Esophagus squamous epithelium (tissue), 5 donors: ENCODE measurements at regions not wholly inside any gene's neighbourhood (a gene's known extent, or its start where the extent isn't known, plus 50 kb on each side); places are given as distances from the start of the nearest gene placed in this dataset.

Experiments used
- DNase-seq: peaks from one replicate; lab custom pipeline; 2025; lab: John Stamatoyannopoulos, UW
- H3K27ac ChIP-seq, 4 donors: fragments of 200-600 bp; sonication (generic); one replicate each; pipeline ENCODE4 v1.5.1; 2016 to 2019; ENCODE audit warnings: mild to moderate bottlenecking in 1 of 4
- H3K27me3 ChIP-seq, 4 donors: fragments of 200-600 bp; sonication (generic); 1 replicate in 3 of 4; 2 replicates in 1 of 4; pipeline versions ENCODE4 v1.5.1 to v1.6.0; 2017 to 2021; ENCODE audit warnings: antibody characterized with exemption in 1 of 4
- H3K36me3 ChIP-seq, 3 donors: fragments of 200-600 bp; sonication (generic); one replicate each; pipeline ENCODE4 v1.5.1; 2016 to 2019
- H3K4me1 ChIP-seq, 3 donors: fragments of 200-600 bp; sonication (generic); one replicate each; pipeline ENCODE4 v1.5.1; 2017 to 2019
- H3K4me3 ChIP-seq, 4 donors: fragments of 200-600 bp; sonication (generic); 1 replicate in 3 of 4; 2 replicates in 1 of 4; pipeline ENCODE4 v1.5.1; 2016 to 2019; ENCODE audit warnings: mild to moderate bottlenecking in 2 of 4, moderate library complexity in 1 of 4
- H3K9me3 ChIP-seq, 3 donors: fragments of 200-600 bp; sonication (generic); one replicate each; pipeline ENCODE4 v1.5.1; 2016 to 2019
- POLR2A ChIP-seq, 4 donors: fragments of 450-650 bp; IDR thresholded peaks; one replicate each; pipeline ENCODE4 v1.6.1; 2017; ENCODE audit warnings: antibody characterized with exemption in 4 of 4, mild to moderate bottlenecking in 4 of 4, moderate library complexity in 3 of 4
- WGBS, 2 donors: methylation state at CpG; one replicate each; pipeline ENCODE4 v1.1.5; 2018; 5-methylcytosine and 5-hydroxymethylcytosine counted together
- intact Hi-C: fragments of 100-400 bp; cut with DNase I; formaldehyde crosslinking; loops from one replicate; pipeline ENCODE4 v1.15.0; 2022
- TF ChIP-seq, protein P1 (sequence below), 6 experiments: fragments of 450-650 bp in 4 of 6; fragments of 200-600 bp in 2 of 6; sonication (generic) in 2 of 6; IDR thresholded peaks; one replicate each; pipeline ENCODE4 v1.5.1; 2016 to 2019; ENCODE audit warnings: antibody characterized with exemption in 6 of 6, mild to moderate bottlenecking in 4 of 6, moderate library complexity in 4 of 6
- donor health status: DM: yes; HTN: yes; CAD: no.

DNA sequence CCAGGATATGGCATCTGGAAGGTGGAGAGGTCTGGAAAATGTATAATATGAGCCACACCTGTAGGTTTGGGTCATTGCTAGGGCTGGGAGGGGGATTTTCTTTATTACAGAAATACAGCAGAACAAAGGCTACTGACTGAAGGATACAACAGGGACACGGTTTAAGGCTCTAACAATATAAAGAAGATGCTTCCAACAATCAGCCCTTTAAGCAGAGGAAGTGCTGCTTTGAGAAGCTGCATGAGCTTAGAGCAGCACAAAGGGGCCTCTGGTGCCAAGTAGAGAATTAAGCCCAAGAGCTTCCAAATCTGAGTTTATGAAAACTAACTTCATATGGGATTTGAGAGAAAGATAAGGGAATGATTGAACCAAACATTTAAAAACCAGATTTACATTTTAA is 174.5 kb upstream of the RMP24 start:
- H3K27me3 ChIP-seq, result no peaks in the 10 kb centered on the region
- H3K9me3 ChIP-seq, result no peaks in the 10 kb centered on the region
- WGBS, 2 donors, result 21 to 32% methylated on average over 1 of the region's 1 CpG
- DNase-seq, result no peak
- TF ChIP-seq, protein P1, sequence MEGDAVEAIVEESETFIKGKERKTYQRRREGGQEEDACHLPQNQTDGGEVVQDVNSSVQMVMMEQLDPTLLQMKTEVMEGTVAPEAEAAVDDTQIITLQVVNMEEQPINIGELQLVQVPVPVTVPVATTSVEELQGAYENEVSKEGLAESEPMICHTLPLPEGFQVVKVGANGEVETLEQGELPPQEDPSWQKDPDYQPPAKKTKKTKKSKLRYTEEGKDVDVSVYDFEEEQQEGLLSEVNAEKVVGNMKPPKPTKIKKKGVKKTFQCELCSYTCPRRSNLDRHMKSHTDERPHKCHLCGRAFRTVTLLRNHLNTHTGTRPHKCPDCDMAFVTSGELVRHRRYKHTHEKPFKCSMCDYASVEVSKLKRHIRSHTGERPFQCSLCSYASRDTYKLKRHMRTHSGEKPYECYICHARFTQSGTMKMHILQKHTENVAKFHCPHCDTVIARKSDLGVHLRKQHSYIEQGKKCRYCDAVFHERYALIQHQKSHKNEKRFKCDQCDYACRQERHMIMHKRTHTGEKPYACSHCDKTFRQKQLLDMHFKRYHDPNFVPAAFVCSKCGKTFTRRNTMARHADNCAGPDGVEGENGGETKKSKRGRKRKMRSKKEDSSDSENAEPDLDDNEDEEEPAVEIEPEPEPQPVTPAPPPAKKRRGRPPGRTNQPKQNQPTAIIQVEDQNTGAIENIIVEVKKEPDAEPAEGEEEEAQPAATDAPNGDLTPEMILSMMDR (IDR thresholded peaks at IDR 0.05), result no peak
- no peak for TF ChIP-seq POLR2A (IDR thresholded peaks at IDR 0.05)
- H3K4me1 ChIP-seq, result no peaks in the 10 kb centered on the region
- intact Hi-C loops, result no loop called here
- no peak overlapping the region for H3K27ac ChIP-seq
- H3K4me3 ChIP-seq, result no peak overlapping the region
- H3K36me3 ChIP-seq, result no peaks in the 10 kb centered on the region

DNA sequence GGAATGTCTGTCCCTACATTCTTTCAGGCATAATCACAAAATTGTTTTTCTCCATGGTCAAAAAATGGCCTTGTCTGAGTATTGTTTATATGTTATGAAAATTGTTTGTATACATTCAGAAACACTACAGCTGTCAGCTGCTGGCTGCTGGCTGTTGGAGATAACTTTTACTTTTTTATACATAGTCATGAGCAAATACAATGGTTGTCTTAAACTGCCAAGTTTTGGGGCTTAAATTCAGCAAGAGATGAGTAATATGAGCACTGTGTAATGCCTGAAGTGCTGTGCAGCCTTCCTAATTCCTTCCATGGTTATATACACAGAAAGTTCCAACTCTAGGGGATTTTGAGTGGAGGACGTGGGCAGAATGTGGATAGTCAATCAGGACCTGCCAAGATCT is 168.9 kb upstream of the RMP24 start:
- Histone ChIP-seq H3K36me3 (no peaks in the 10 kb centered on the region), H3K9me3 (no peaks in the 10 kb centered on the region), H3K4me3 (no peak overlapping the region), H3K4me1 (no peaks in the 10 kb centered on the region), H3K27me3 (peaks cover 0 to 4% (median 0%) of the 10 kb centered on the region in 4 donors), H3K27ac (no peak overlapping the region)
- no peak for TF ChIP-seq POLR2A (IDR thresholded peaks at IDR 0.05)
- TF ChIP-seq, protein P1 (IDR thresholded peaks at IDR 0.05), result no peak
- DNase-seq, result no peak
- intact Hi-C loops, result no loop called here
- WGBS, 2 donors, result 33% methylated on average over 1 of the region's 1 CpG; no CpG with 5 or more reads in 1 of the 2 donors

DNA sequence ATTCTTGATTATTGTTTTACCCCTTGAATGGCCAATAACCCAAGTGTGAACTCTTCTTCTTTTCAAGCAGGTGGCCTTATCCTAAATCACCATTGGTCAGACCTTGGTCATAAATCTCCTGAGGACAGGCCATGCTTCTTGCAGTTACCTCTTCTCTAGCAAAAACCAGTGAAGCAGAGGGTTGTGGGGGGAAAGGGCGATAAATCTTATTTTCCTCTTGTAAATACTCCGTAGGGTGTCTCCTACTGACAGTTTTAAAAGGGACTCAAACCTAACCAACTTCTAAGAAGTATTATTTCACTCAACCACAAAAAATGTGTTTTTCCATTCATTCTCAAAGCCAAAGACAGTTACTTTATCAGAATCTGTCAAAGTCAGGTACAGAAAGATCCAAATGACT is 168.1 kb upstream of the RMP24 start:
- no peaks in the 10 kb centered on the region for H3K9me3 ChIP-seq
- TF ChIP-seq, protein P1 (IDR thresholded peaks at IDR 0.05), result no peak
- no peak for TF ChIP-seq POLR2A (IDR thresholded peaks at IDR 0.05)
- WGBS, 2 donors, result 88 to 92% methylated on average over 2 of the region's 2 CpGs
- H3K27ac ChIP-seq, result no peak overlapping the region
- intact Hi-C loops, result no loop called here
- DNase-seq, result no peak
- H3K36me3 ChIP-seq, result no peaks in the 10 kb centered on the region
- no peak overlapping the region for H3K4me3 ChIP-seq
- no peaks in the 10 kb centered on the region for H3K4me1 ChIP-seq
- peaks cover 0 to 4% (median 0%) of the 10 kb centered on the region in 4 donors for H3K27me3 ChIP-seq

DNA sequence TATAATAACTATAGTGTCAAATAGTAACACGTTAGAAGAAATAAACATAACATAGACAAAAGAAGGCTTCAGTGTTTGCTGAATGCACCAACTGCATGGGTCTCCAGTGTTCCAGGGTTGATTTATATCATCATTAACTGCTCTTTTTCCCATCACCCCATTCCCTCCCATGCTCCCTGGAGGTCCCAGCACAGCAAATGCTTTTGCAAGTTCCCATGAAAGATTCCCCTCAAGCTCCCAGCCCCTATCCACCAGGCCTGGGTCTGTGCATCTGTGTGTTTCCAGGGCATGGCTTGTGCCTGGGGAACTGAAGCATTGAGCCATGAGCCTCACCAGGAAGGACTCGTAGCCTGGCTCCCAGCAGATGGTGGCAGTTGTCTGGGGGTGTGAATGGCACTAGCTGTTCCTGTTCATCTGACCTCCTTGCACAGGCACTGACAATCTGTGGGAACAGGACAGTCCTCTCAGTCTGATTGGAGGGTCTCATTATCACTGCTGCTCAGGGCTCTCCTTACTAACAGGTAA is 164.6 kb upstream of the RMP24 start:
- Histone ChIP-seq H3K27ac (no peak overlapping the region), H3K4me1 (no peaks in the 10 kb centered on the region), H3K4me3 (no peak overlapping the region), H3K27me3 (peaks cover 0 to 4% (median 0%) of the 10 kb centered on the region in 4 donors), H3K9me3 (no peaks in the 10 kb centered on the region), H3K36me3 (no peaks in the 10 kb centered on the region)
- DNase-seq, result no peak
- TF ChIP-seq POLR2A (IDR thresholded peaks at IDR 0.05), result no peak
- TF ChIP-seq, protein P1 (IDR thresholded peaks at IDR 0.05), result no peak
- 59 to 61% methylated on average over 1 to 2 of the region's 2 CpGs for WGBS, 2 donors
- intact Hi-C loops, result no loop called here

DNA sequence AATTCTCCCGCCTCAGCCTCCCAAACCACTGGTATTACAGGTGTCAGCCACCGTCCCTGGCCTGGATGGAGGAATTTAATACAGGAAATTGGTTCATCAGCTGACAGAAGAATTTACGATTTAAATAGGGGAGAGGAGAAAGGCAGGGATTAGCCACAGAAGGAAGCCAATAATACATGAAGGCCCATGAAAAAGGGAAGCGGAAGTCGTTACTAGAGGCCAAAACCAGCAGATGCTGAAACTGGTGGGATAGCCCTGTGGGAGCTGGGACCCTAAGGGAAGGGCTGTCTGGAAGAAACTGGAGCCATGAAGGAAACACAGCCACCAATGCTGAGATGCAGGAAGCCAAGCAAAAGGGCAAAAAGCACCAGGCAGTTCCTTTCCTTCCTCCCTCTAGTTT is 163.7 kb upstream of the RMP24 start:
- H3K4me3 ChIP-seq, result no peak overlapping the region
- no peak for DNase-seq
- peaks cover 0 to 4% (median 0%) of the 10 kb centered on the region in 4 donors for H3K27me3 ChIP-seq
- TF ChIP-seq, protein P1 (IDR thresholded peaks at IDR 0.05), result no peak
- TF ChIP-seq POLR2A (IDR thresholded peaks at IDR 0.05), result no peak
- intact Hi-C loops, result no loop called here
- 62 to 67% methylated on average over 3 to 5 of the region's 5 CpGs for whole genome bisulfite sequencing, 2 donors
- no peak overlapping the region for H3K27ac ChIP-seq
- H3K9me3 ChIP-seq, result no peaks in the 10 kb centered on the region
- no peaks in the 10 kb centered on the region for H3K4me1 ChIP-seq
- H3K36me3 ChIP-seq, result no peaks in the 10 kb centered on the region
